Smooth muscle cell (in vitro differentiated cells): ENCODE measurements at regions not wholly inside any gene's neighbourhood (a gene's known extent, or its start where the extent isn't known, plus 50 kb on each side); places are given as distances from the start of the nearest gene placed in this dataset.

Experiments
- DNase-seq: peaks from one replicate; lab custom pipeline; 2025; ENCODE audit not compliant: unreplicated experiment; lab: John Stamatoyannopoulos, UW
- H2AFZ ChIP-seq: fragments of 200-600 bp; sonication (generic); 2 replicates; pipeline ENCODE4 v1.6.0; 2016; ENCODE audit warnings: antibody characterized with exemption, low read depth, mild to moderate bottlenecking
- H3F3A ChIP-seq: fragments of 200-600 bp; sonication (generic); 2 replicates; pipeline ENCODE4 v1.6.0; 2017; ENCODE audit warnings: antibody characterized with exemption, low read depth
- H3K27ac ChIP-seq: fragments of 200-600 bp; sonication (generic); 2 replicates; pipeline ENCODE4 v1.5.1; 2016; ENCODE audit warnings: low read depth, mild to moderate bottlenecking
- H3K27me3 ChIP-seq: fragments of 200-600 bp; sonication (generic); 2 replicates; pipeline ENCODE4 v1.6.1; 2016; ENCODE audit warnings: low read depth, mild to moderate bottlenecking
- H3K36me3 ChIP-seq: fragments of 200-600 bp; sonication (generic); 2 replicates; pipeline ENCODE4 v1.5.1; 2016; ENCODE audit warnings: low read depth
- H3K4me1 ChIP-seq: fragments of 200-600 bp; sonication (generic); 2 replicates; pipeline ENCODE4 v1.5.1; 2016; ENCODE audit warnings: low read depth
- H3K4me2 ChIP-seq: fragments of 200-600 bp; sonication (generic); 2 replicates; pipeline ENCODE4 v1.6.0; 2016; ENCODE audit warnings: mild to moderate bottlenecking
- H3K4me3 ChIP-seq: fragments of 200-600 bp; sonication (generic); 2 replicates; pipeline ENCODE4 v1.5.1; 2016; ENCODE audit warnings: mild to moderate bottlenecking
- H3K79me2 ChIP-seq: fragments of 200-600 bp; sonication (generic); 2 replicates; pipeline ENCODE4 v1.6.0; 2016; ENCODE audit warnings: low read depth, mild to moderate bottlenecking
- H3K9ac ChIP-seq: fragments of 200-600 bp; sonication (generic); 2 replicates; pipeline ENCODE4 v1.6.0; 2016; ENCODE audit warnings: low read depth
- H3K9me3 ChIP-seq: fragments of 200-600 bp; sonication (generic); replicated peaks from 2 replicates; pipeline ENCODE4 v1.5.1; 2016; ENCODE audit warnings: low read depth
- H4K20me1 ChIP-seq: fragments of 200-600 bp; sonication (generic); 2 replicates; pipeline ENCODE4 v1.6.0; 2016; ENCODE audit warnings: low read depth
- WGBS: methylation state at CpG from one replicate; pipeline ENCODE4 v1.1.7; 2016; ENCODE audit warnings: low lambda C conversion rate; 5-methylcytosine and 5-hydroxymethylcytosine counted together
- TF ChIP-seq, protein P1 (sequence below): fragments of 200-600 bp; sonication (generic); IDR thresholded peaks from 2 replicates; pipeline ENCODE4 v1.5.1; 2017; ENCODE audit warnings: borderline replicate concordance, mild to moderate bottlenecking, antibody characterized with exemption; ENCODE audit not compliant: insufficient read depth, poor library complexity, severe bottlenecking

DNA sequence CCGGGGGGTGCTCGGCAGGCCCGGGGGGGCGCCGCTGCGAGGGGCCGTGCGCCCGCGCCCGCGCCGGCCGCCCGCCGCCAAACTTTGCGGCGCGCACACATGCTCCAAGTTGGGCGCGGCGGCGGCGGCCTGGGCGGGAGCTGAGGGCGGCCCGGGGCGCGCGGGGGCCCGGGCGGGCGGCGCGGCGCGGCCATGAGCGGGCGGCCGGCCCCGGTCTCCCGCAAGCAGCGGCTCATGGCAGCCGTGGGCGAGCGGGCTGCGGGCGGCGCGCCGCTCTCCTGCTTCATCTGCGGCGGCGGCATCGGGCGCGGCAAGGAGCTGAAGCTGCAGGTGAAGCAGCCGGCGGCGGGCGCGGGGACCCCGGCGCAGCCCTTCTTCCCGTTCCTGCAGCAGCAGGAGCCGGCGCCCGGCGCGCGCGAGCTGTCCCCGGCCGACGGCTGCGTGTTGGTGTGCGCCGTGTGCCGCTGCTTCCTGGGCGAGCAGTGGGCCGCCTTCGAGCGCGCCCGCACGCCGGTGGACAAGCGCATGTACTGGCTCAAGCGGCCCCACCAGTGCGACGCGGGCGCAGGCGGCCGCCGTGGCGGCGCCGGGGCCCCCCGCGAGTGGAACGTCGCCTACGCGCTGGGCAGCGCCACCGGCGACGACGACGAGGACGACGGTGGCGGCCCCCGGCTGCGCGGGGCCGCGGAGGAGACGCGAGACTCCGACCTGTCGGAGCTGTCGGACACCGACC, 57.2 kb upstream of the CIBAR2 start:
- Histone ChIP-seq H3K9ac (no peak overlapping the region), H3K4me1 (peaks cover 37% of the 10 kb centered on the region), H3K36me3 (no peaks in the 10 kb centered on the region), H3K4me3 (peak overlapping the region; percentile 53), H3K4me2 (peak overlapping the region; percentile 88), H4K20me1 (peaks cover 14% of the 10 kb centered on the region), H3K79me2 (peaks cover 19% of the 10 kb centered on the region), H2AFZ (peak overlapping the region; percentile 61), H3K27me3 (no peaks in the 10 kb centered on the region), H3K27ac (no peak overlapping the region), H3K9me3 (no peaks in the 10 kb centered on the region), H3F3A (peaks cover 38% of the 10 kb centered on the region)
- DNase-seq, result no peak
- TF ChIP-seq, protein P1, sequence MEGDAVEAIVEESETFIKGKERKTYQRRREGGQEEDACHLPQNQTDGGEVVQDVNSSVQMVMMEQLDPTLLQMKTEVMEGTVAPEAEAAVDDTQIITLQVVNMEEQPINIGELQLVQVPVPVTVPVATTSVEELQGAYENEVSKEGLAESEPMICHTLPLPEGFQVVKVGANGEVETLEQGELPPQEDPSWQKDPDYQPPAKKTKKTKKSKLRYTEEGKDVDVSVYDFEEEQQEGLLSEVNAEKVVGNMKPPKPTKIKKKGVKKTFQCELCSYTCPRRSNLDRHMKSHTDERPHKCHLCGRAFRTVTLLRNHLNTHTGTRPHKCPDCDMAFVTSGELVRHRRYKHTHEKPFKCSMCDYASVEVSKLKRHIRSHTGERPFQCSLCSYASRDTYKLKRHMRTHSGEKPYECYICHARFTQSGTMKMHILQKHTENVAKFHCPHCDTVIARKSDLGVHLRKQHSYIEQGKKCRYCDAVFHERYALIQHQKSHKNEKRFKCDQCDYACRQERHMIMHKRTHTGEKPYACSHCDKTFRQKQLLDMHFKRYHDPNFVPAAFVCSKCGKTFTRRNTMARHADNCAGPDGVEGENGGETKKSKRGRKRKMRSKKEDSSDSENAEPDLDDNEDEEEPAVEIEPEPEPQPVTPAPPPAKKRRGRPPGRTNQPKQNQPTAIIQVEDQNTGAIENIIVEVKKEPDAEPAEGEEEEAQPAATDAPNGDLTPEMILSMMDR, result no peak
- WGBS, result under 1% methylated on average over 62 of the region's 125 CpGs

DNA sequence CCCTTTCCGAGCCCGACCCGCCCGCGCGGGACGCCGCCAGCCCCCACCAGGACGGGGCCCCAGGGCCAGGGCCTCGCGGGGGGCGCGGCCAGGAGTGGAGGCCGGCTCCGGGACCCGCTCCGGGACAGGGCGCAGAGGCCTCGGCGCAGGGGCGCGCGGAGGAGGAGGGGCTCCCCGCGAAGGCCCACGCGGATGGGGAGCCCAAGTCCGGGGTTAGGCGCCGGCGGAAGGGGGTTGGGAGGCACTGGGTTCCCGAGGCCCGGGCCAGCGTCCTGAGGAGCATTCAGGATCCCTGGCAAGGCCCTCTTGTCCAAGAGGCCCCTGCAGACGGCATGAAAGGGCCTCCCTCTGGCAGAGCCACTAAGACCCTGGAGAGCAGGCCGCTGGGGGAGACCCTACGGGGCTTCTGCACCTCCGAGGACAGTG, 57.8 kb upstream of the CIBAR2 start:
- Histone ChIP-seq H3F3A (peaks cover 33% of the 10 kb centered on the region), H2AFZ (no peak overlapping the region), H4K20me1 (peaks cover 14% of the 10 kb centered on the region), H3K27ac (no peak overlapping the region), H3K9ac (no peak overlapping the region), H3K9me3 (no peaks in the 10 kb centered on the region), H3K4me1 (peaks cover 36% of the 10 kb centered on the region), H3K27me3 (no peaks in the 10 kb centered on the region), H3K36me3 (no peaks in the 10 kb centered on the region), H3K79me2 (peaks cover 24% of the 10 kb centered on the region), H3K4me3 (peak overlapping the region; percentile 53), H3K4me2 (peak overlapping the region; percentile 88)
- WGBS, result 12% methylated on average over 30 of the region's 38 CpGs
- no peak for DNase-seq
- TF ChIP-seq, protein P1, result no peak

DNA sequence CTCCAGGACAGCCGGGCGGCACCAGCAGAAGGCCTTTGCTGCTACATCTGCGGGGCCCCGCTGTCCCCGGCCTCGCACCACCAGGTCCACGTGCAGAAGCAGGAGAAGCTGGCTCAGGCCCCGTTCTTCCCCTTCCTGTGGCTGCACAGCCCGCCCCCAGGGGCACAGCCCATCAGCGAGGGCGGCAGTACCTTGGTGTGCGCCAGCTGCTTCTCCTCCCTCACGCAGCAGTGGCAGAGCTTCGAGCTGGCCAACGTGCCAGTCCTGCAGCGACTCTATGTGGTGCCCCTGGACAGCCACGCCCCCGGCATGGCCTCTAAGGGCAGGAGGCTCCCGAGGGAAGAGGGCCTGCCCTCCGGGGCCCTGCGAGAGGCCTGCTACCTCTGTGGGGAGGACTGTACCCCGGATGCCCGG, 58.3 kb upstream of the CIBAR2 start:
- peak overlapping the region; percentile 53 for H3K4me3 ChIP-seq
- H3F3A ChIP-seq, result peaks cover 31% of the 10 kb centered on the region
- no peak overlapping the region for H2AFZ ChIP-seq
- 80% methylated on average over 23 of the region's 23 CpGs for WGBS
- H3K9me3 ChIP-seq, result no peaks in the 10 kb centered on the region
- H3K27ac ChIP-seq, result no peak overlapping the region
- H3K36me3 ChIP-seq, result no peaks in the 10 kb centered on the region
- H3K9ac ChIP-seq, result no peak overlapping the region
- H3K79me2 ChIP-seq, result peaks cover 29% of the 10 kb centered on the region
- TF ChIP-seq, protein P1, result no peak
- H3K4me1 ChIP-seq, result peaks cover 36% of the 10 kb centered on the region
- peak overlapping the region; percentile 88 for H3K4me2 ChIP-seq
- H3K27me3 ChIP-seq, result no peaks in the 10 kb centered on the region
- no peak for DNase-seq
- peaks cover 14% of the 10 kb centered on the region for H4K20me1 ChIP-seq
